ENCODE measurements at regions not wholly inside any gene's neighbourhood (a gene's known extent, or its start where the extent isn't known, plus 50 kb on each side); places are given as distances from the start of the nearest gene placed in this dataset.

GRCh38 chr5:12119657-12120056 is 215.4 kb upstream of the CTNND2 start:
- TF ChIP-seq CTCF (IDR thresholded peaks at IDR 0.05; ENCODE audit: borderline replicate concordance, extremely low read depth, low read length, poor library complexity, severe bottlenecking) = no peak
- TF ChIP-seq EZH2 (IDR thresholded peaks at IDR 0.05; ENCODE audit: borderline replicate concordance, low read depth, low read length, severe bottlenecking) = no peak
